Osteoblast (primary cell): ENCODE measurements at regions not wholly inside any gene's neighbourhood (a gene's known extent, or its start where the extent isn't known, plus 50 kb on each side); places are given as distances from the start of the nearest gene placed in this dataset.

Experiments
- DNase-seq: peaks from one replicate; pipeline ENCODE4 v3.0.0; 2011; ENCODE audit warnings: low spot score, mixed read lengths; ENCODE audit not compliant: insufficient read length; ENCODE audit errors: missing footprints
- H2AFZ ChIP-seq: 2 replicates; pipeline ENCODE4 v1.6.0; 2011; ENCODE audit warnings: mild to moderate bottlenecking, low read length
- H3K27ac ChIP-seq: 2 replicates; pipeline ENCODE4 v1.5.1; 2011; ENCODE audit warnings: mild to moderate bottlenecking, low read depth, low read length, moderate library complexity
- H3K27me3 ChIP-seq: 2 replicates; pipeline ENCODE4 v1.6.0; 2012; ENCODE audit warnings: mild to moderate bottlenecking, control low read depth, inconsistent platforms, low read length, moderate library complexity; ENCODE audit not compliant: insufficient read depth
- H3K36me3 ChIP-seq: 2 replicates; pipeline ENCODE4 v1.5.1; 2011; ENCODE audit warnings: mild to moderate bottlenecking, low read length, control low read depth, moderate library complexity; ENCODE audit not compliant: insufficient read depth
- H3K4me1 ChIP-seq: 2 replicates; pipeline ENCODE4 v1.5.1; 2011; ENCODE audit warnings: mild to moderate bottlenecking, low read length, control low read depth, moderate library complexity; ENCODE audit not compliant: insufficient read depth
- H3K4me2 ChIP-seq: 2 replicates; pipeline ENCODE4 v1.6.0; 2011; ENCODE audit warnings: mild to moderate bottlenecking, low read length; ENCODE audit not compliant: insufficient read depth
- H3K4me3 ChIP-seq: fragments of 200-600 bp; sonication (generic); 3 replicates; pipeline ENCODE4 v1.5.1; 2012; ENCODE audit warnings: mild to moderate bottlenecking, low read length, inconsistent platforms; ENCODE audit not compliant: insufficient read depth
- H3K79me2 ChIP-seq: 2 replicates; pipeline ENCODE4 v1.6.0; 2012; ENCODE audit warnings: mild to moderate bottlenecking, low read length, control low read depth, inconsistent platforms; ENCODE audit not compliant: insufficient read depth
- H3K9me3 ChIP-seq: 2 replicates; pipeline ENCODE4 v1.5.1; 2011; ENCODE audit warnings: low read depth, low read length, control low read depth
- H4K20me1 ChIP-seq: 2 replicates; pipeline ENCODE4 v1.6.0; 2012; ENCODE audit warnings: mild to moderate bottlenecking, low read length, control low read depth; ENCODE audit not compliant: insufficient read depth
- CTCF ChIP-seq: IDR thresholded peaks from 2 replicates; pipeline ENCODE4 v1.5.1; 2011; ENCODE audit warnings: mild to moderate bottlenecking, low read depth, low read length, moderate library complexity; ENCODE audit errors: extremely low read depth

GRCh38 chr10:4692206-4692605, 133.8 kb upstream of the AKR1E2 start:
- H3K79me2 ChIP-seq: no peaks in the 10 kb centered on the region
- peak overlapping the region; percentile 56 for H3K27ac ChIP-seq
- H2AFZ ChIP-seq: peak overlapping the region; percentile 36
- H3K4me3 ChIP-seq: no peak overlapping the region
- H4K20me1 ChIP-seq: no peaks in the 10 kb centered on the region
- peaks cover 16% of the 10 kb centered on the region for H3K4me1 ChIP-seq
- no peaks in the 10 kb centered on the region for H3K27me3 ChIP-seq
- no peak for DNase-seq
- H3K4me2 ChIP-seq: peak overlapping the region; percentile 17
- H3K9me3 ChIP-seq: no peaks in the 10 kb centered on the region
- TF ChIP-seq CTCF: no peak
- no peaks in the 10 kb centered on the region for H3K36me3 ChIP-seq

DNA sequence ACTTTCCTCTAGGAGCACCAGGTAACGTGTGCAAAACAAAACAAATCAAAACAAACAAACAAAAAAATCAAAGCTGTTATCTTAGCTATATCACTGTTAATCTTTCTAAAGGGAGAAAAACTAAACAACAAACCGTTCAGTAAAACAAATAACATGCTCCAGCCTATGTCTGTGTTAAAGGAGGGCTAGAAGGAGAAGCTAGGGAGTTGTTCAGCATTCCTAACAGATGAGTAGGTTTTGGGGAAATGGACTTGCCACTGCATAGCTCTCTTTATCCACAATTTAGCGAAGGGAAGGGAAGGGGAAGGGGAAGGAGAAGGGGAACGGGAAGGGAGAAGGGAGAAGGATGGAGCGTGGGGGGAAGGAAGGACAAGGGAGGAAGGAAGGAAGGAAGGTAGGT, 134.2 kb upstream of the AKR1E2 start:
- H3K27ac ChIP-seq: peak overlapping the region; percentile 56
- no peaks in the 10 kb centered on the region for H3K36me3 ChIP-seq
- no peaks in the 10 kb centered on the region for H3K9me3 ChIP-seq
- H3K4me3 ChIP-seq: no peak overlapping the region
- peaks cover 19% of the 10 kb centered on the region for H3K4me1 ChIP-seq
- DNase-seq: peak; percentile 48
- no peaks in the 10 kb centered on the region for H3K79me2 ChIP-seq
- TF ChIP-seq CTCF: no peak
- H4K20me1 ChIP-seq: no peaks in the 10 kb centered on the region
- no peaks in the 10 kb centered on the region for H3K27me3 ChIP-seq
- peak overlapping the region; percentile 17 for H3K4me2 ChIP-seq
- H2AFZ ChIP-seq: peak overlapping the region; percentile 36

DNA sequence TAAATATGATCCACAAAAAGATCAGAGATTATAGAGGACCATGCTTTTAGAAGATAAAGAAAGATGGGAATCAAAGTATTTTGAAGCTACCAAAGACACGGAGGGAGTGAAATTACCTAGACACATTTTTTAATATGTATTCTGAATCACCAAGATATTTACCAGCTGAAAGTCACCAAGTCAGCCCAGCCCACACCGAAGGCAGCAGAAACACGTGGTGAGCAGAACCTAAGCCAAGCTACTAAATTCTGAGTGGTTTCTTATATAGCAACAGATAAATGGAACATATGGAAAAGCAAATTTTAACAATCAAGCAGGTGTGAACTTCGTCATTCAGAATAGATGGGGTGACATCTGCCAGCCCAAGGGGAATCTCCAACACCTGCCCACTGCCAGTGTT, 134.7 kb upstream of the AKR1E2 start:
- Histone ChIP-seq H2AFZ (no peak overlapping the region), H3K4me3 (no peak overlapping the region), H3K4me1 (peaks cover 19% of the 10 kb centered on the region), H3K4me2 (no peak overlapping the region), H3K27ac (peak overlapping the region; percentile 56), H3K27me3 (no peaks in the 10 kb centered on the region), H4K20me1 (no peaks in the 10 kb centered on the region), H3K79me2 (no peaks in the 10 kb centered on the region), H3K9me3 (no peaks in the 10 kb centered on the region), H3K36me3 (no peaks in the 10 kb centered on the region)
- no peak for DNase-seq
- TF ChIP-seq CTCF: no peak

DNA sequence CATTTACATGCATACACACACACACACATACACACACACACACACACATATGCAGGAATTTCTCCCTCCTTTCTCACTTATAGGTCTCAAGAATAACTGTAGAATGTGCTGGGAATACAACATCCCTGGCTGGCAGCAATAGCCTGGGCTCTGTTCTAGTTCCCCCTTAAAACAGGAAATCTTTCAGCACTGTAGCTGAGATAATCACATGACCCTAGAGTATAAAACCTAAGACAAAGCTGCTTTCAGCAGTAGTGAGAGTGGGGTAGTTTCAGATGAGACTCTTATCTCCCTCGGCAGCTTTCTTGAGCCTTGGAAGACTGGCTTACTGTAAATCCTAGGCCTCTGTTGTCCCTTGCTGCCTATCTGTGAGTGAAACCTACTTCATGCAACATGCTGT, 137.4 kb upstream of the AKR1E2 start:
- Histone ChIP-seq H3K79me2 (no peaks in the 10 kb centered on the region), H3K9me3 (no peaks in the 10 kb centered on the region), H3K4me3 (no peak overlapping the region), H3K27ac (no peak overlapping the region), H3K4me2 (no peak overlapping the region), H3K36me3 (no peaks in the 10 kb centered on the region), H4K20me1 (no peaks in the 10 kb centered on the region), H3K27me3 (no peaks in the 10 kb centered on the region), H3K4me1 (peaks cover 31% of the 10 kb centered on the region), H2AFZ (no peak overlapping the region)
- no peak for DNase-seq
- no peak for TF ChIP-seq CTCF
